ENCODE measurements at regions not wholly inside any gene's neighbourhood (a gene's known extent, or its start where the extent isn't known, plus 50 kb on each side); places are given as distances from the start of the nearest gene placed in this dataset.

DNA sequence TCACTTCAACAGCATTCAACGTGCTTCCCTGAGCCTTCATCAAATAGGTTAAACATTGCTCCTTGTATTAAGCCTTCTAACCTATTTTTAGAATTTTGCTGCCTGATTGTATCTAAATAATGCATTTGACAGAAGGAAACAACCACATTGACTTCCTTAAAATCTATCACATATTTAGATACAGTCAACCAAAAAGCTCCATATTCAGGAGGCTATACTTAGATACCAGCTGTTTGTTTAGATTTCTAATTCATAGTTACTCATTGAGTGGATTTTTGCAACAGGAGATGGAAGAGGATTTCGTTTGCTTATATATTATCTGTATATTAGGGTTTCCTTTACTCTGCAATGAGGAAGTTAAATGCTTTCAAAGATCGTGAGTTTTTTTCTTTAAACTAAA is 241.1 kb upstream of the PPP1R2C start:
- H3K36me3 Mint-ChIP-seq (ENCODE audit: low read depth, unreplicated experiment): peaks cover 3% of the 10 kb centered on the region
- H3K4me1 Mint-ChIP-seq (ENCODE audit: unreplicated experiment): no peaks in the 10 kb centered on the region
- no peak for DNase-seq (ENCODE audit: low spot score)
- no peak overlapping the region for H3K27ac Mint-ChIP-seq (ENCODE audit: unreplicated experiment)
- H3K9me3 Mint-ChIP-seq (ENCODE audit: unreplicated experiment): no peaks in the 10 kb centered on the region
- TF ChIP-seq, protein P1, sequence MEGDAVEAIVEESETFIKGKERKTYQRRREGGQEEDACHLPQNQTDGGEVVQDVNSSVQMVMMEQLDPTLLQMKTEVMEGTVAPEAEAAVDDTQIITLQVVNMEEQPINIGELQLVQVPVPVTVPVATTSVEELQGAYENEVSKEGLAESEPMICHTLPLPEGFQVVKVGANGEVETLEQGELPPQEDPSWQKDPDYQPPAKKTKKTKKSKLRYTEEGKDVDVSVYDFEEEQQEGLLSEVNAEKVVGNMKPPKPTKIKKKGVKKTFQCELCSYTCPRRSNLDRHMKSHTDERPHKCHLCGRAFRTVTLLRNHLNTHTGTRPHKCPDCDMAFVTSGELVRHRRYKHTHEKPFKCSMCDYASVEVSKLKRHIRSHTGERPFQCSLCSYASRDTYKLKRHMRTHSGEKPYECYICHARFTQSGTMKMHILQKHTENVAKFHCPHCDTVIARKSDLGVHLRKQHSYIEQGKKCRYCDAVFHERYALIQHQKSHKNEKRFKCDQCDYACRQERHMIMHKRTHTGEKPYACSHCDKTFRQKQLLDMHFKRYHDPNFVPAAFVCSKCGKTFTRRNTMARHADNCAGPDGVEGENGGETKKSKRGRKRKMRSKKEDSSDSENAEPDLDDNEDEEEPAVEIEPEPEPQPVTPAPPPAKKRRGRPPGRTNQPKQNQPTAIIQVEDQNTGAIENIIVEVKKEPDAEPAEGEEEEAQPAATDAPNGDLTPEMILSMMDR (IDR thresholded peaks at IDR 0.05; ENCODE audit: unreplicated experiment): no peak
- H3K27me3 Mint-ChIP-seq (ENCODE audit: unreplicated experiment): no peaks in the 10 kb centered on the region
- no peak overlapping the region for H3K4me3 Mint-ChIP-seq (ENCODE audit: unreplicated experiment)

DNA sequence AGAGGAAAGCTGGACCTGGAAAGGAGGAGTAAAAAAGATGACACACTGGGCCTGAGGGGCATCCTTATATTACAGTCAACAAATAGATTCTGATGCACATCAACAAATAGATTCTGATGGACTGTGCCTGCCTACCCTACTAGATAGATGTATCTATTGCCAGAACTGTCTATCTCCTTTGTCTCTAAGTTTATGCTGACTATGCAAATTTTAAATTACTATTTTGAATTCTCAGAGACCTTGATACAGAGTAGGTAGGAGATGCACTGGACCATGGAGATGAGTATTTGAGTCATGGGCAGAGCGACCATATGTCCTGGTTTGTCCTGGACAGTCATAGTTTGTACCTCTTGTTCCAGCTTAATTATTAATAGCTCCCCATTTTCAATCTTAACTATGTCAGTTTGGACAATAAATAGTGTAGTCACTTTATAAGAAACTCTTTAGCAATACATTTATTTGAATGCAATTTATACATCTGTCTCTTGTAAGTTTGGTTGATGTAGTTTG is 247.9 kb upstream of the PPP1R2C start:
- no peak overlapping the region for H3K4me3 Mint-ChIP-seq (ENCODE audit: unreplicated experiment)
- no peak for DNase-seq (ENCODE audit: low spot score)
- H3K27me3 Mint-ChIP-seq (ENCODE audit: unreplicated experiment): no peaks in the 10 kb centered on the region
- peaks cover 3% of the 10 kb centered on the region for H3K36me3 Mint-ChIP-seq (ENCODE audit: low read depth, unreplicated experiment)
- TF ChIP-seq, protein P1 (IDR thresholded peaks at IDR 0.05; ENCODE audit: unreplicated experiment): no peak
- peaks cover 4% of the 10 kb centered on the region for H3K9me3 Mint-ChIP-seq (ENCODE audit: unreplicated experiment)
- no peaks in the 10 kb centered on the region for H3K4me1 Mint-ChIP-seq (ENCODE audit: unreplicated experiment)
- no peak overlapping the region for H3K27ac Mint-ChIP-seq (ENCODE audit: unreplicated experiment)

GRCh38 chrX:43064096-43064495 is 286.1 kb upstream of the PPP1R2C start:
- Mint-ChIP-seq H3K27me3 (ENCODE audit: unreplicated experiment) (peaks cover 1% of the 10 kb centered on the region), H3K36me3 (ENCODE audit: low read depth, unreplicated experiment) (no peaks in the 10 kb centered on the region), H3K27ac (ENCODE audit: unreplicated experiment) (no peak overlapping the region), H3K4me1 (ENCODE audit: unreplicated experiment) (peaks cover 2% of the 10 kb centered on the region), H3K9me3 (ENCODE audit: unreplicated experiment) (no peaks in the 10 kb centered on the region), H3K4me3 (ENCODE audit: unreplicated experiment) (no peak overlapping the region)
- TF ChIP-seq, protein P1 (IDR thresholded peaks at IDR 0.05; ENCODE audit: unreplicated experiment): no peak
- no peak for DNase-seq (ENCODE audit: low spot score)

DNA sequence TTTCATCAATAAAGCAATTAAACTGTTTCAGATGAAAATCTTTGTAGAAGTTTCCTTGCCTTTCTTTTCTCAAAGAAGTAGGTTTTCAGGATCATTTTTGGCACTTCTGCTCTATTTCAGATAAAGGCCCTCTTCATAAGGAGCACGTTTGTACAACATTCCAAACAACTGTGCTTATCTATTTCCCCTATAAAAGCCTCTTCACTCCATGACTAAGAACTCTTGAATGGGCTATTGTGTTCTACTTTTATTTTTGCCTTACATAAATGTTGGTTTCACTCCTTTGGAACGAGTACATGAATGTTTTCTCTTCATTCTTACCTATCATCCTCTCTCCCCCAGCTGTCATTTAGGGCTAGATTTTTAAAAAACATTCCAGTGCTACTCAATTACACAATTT is 288.0 kb upstream of the PPP1R2C start:
- H3K9me3 Mint-ChIP-seq (ENCODE audit: unreplicated experiment): no peaks in the 10 kb centered on the region
- DNase-seq (ENCODE audit: low spot score): no peak
- H3K4me3 Mint-ChIP-seq (ENCODE audit: unreplicated experiment): no peak overlapping the region
- H3K36me3 Mint-ChIP-seq (ENCODE audit: low read depth, unreplicated experiment): no peaks in the 10 kb centered on the region
- no peak overlapping the region for H3K27ac Mint-ChIP-seq (ENCODE audit: unreplicated experiment)
- peaks cover 2% of the 10 kb centered on the region for H3K4me1 Mint-ChIP-seq (ENCODE audit: unreplicated experiment)
- peaks cover 3% of the 10 kb centered on the region for H3K27me3 Mint-ChIP-seq (ENCODE audit: unreplicated experiment)
- TF ChIP-seq, protein P1 (IDR thresholded peaks at IDR 0.05; ENCODE audit: unreplicated experiment): no peak

GRCh38 chrX:43068639-43069038 is 290.7 kb upstream of the PPP1R2C start:
- peaks cover 3% of the 10 kb centered on the region for H3K27me3 Mint-ChIP-seq (ENCODE audit: unreplicated experiment)
- H3K4me3 Mint-ChIP-seq (ENCODE audit: unreplicated experiment): no peak overlapping the region
- H3K27ac Mint-ChIP-seq (ENCODE audit: unreplicated experiment): no peak overlapping the region
- H3K36me3 Mint-ChIP-seq (ENCODE audit: low read depth, unreplicated experiment): no peaks in the 10 kb centered on the region
- TF ChIP-seq, protein P1 (IDR thresholded peaks at IDR 0.05; ENCODE audit: unreplicated experiment): no peak
- H3K9me3 Mint-ChIP-seq (ENCODE audit: unreplicated experiment): no peaks in the 10 kb centered on the region
- peaks cover 2% of the 10 kb centered on the region for H3K4me1 Mint-ChIP-seq (ENCODE audit: unreplicated experiment)
- DNase-seq (ENCODE audit: low spot score): no peak

All from endothelial cell (in vitro differentiated cells).